SK-N-SH treated with all-trans-retinoic acid at 6 μM for 48 hours (cell line): ENCODE measurements at regions not wholly inside any gene's neighbourhood (a gene's known extent, or its start where the extent isn't known, plus 50 kb on each side); places are given as distances from the start of the nearest gene placed in this dataset.

ENCODE experiments used
- ARNTL ChIP-seq: fragments of 450-650 bp; formaldehyde crosslinking; IDR thresholded peaks from 2 replicates; pipeline ENCODE4 v1.5.0; 2020; ENCODE audit warnings: low read depth, mild to moderate bottlenecking, moderate library complexity, borderline replicate concordance
- ESRRG ChIP-seq: fragments of 250-450 bp; sonication (Bioruptor Pico); IDR thresholded peaks from 2 replicates; pipeline ENCODE4 v1.6.1; 2021; ENCODE audit warnings: mild to moderate bottlenecking
- ISL1 ChIP-seq: fragments of 250-450 bp; sonication (Bioruptor Pico); IDR thresholded peaks from 2 replicates; pipeline ENCODE4 v2.1.2; 2022; ENCODE audit warnings: mild to moderate bottlenecking, moderate library complexity
- RARB ChIP-seq: fragments of 250-450 bp; sonication (Bioruptor Pico); IDR thresholded peaks from 2 replicates; pipeline ENCODE4 v1.8.0; 2021; ENCODE audit warnings: mild to moderate bottlenecking, moderate library complexity
- TCF4 ChIP-seq: fragments of 250-450 bp; sonication (Bioruptor Pico); IDR thresholded peaks from 2 replicates; pipeline ENCODE4 v1.8.0; 2021; ENCODE audit warnings: mild to moderate bottlenecking, moderate library complexity, borderline replicate concordance
- ZFP3 ChIP-seq: fragments of 250-450 bp; sonication (Bioruptor Pico); IDR thresholded peaks from 2 replicates; pipeline ENCODE4 v1.5.0; 2020; ENCODE audit warnings: mild to moderate bottlenecking, moderate library complexity
- ZFP30 ChIP-seq: fragments of 450-650 bp; formaldehyde crosslinking; IDR thresholded peaks from 2 replicates; pipeline ENCODE4 v1.5.0; 2022; ENCODE audit warnings: mild to moderate bottlenecking, moderate library complexity
- ZNF70 ChIP-seq: fragments of 450-650 bp; formaldehyde crosslinking; IDR thresholded peaks from 2 replicates; pipeline ENCODE4 v1.5.0; 2020; ENCODE audit warnings: mild to moderate bottlenecking, moderate library complexity
- TF ChIP-seq, protein P1 (sequence below): fragments of 250-450 bp; sonication (Bioruptor Pico); IDR thresholded peaks from 2 replicates; pipeline ENCODE4 v1.8.0; 2020; ENCODE audit warnings: mild to moderate bottlenecking, moderate library complexity, borderline replicate concordance
- TF ChIP-seq, protein P2 (sequence below): fragments of 250-450 bp; sonication (Bioruptor Pico); IDR thresholded peaks from 2 replicates; pipeline ENCODE4 v1.5.0; 2020; ENCODE audit warnings: mild to moderate bottlenecking, moderate library complexity

DNA sequence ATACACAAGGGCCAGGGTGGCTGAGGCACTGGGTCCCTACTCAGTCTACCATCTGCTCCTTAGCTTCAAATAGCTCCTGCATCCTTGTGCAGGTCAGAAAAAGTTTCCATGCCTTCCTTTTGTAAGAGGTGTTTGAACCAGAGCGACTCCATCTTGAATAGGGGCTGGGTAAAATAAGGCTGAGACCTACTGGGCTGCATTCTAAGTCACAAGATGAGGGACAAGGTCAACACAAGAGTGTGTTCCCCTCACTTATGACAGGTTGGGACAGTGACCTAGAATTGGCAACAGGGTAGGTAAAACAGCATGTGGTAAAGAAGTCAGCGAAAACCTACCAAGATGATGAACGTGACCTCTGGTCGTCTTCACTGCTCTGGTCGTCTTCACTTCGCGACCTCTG, 120.5 kb downstream of the KCNK1 start:
- TF ChIP-seq ARNTL (CRISPR knock-in tag) (no peak), ZNF70 (CRISPR knock-in tag) (no peak), TCF4 (CRISPR knock-in tag) (no peak), ZFP3 (CRISPR knock-in tag) (no peak), RARB (CRISPR knock-in tag) (no peak), ZFP30 (no peak), ESRRG (no peak), ISL1 (no peak)
- TF ChIP-seq, protein P1, sequence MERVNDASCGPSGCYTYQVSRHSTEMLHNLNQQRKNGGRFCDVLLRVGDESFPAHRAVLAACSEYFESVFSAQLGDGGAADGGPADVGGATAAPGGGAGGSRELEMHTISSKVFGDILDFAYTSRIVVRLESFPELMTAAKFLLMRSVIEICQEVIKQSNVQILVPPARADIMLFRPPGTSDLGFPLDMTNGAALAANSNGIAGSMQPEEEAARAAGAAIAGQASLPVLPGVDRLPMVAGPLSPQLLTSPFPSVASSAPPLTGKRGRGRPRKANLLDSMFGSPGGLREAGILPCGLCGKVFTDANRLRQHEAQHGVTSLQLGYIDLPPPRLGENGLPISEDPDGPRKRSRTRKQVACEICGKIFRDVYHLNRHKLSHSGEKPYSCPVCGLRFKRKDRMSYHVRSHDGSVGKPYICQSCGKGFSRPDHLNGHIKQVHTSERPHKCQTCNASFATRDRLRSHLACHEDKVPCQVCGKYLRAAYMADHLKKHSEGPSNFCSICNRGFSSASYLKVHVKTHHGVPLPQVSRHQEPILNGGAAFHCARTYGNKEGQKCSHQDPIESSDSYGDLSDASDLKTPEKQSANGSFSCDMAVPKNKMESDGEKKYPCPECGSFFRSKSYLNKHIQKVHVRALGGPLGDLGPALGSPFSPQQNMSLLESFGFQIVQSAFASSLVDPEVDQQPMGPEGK: no peak
- TF ChIP-seq, protein P2, sequence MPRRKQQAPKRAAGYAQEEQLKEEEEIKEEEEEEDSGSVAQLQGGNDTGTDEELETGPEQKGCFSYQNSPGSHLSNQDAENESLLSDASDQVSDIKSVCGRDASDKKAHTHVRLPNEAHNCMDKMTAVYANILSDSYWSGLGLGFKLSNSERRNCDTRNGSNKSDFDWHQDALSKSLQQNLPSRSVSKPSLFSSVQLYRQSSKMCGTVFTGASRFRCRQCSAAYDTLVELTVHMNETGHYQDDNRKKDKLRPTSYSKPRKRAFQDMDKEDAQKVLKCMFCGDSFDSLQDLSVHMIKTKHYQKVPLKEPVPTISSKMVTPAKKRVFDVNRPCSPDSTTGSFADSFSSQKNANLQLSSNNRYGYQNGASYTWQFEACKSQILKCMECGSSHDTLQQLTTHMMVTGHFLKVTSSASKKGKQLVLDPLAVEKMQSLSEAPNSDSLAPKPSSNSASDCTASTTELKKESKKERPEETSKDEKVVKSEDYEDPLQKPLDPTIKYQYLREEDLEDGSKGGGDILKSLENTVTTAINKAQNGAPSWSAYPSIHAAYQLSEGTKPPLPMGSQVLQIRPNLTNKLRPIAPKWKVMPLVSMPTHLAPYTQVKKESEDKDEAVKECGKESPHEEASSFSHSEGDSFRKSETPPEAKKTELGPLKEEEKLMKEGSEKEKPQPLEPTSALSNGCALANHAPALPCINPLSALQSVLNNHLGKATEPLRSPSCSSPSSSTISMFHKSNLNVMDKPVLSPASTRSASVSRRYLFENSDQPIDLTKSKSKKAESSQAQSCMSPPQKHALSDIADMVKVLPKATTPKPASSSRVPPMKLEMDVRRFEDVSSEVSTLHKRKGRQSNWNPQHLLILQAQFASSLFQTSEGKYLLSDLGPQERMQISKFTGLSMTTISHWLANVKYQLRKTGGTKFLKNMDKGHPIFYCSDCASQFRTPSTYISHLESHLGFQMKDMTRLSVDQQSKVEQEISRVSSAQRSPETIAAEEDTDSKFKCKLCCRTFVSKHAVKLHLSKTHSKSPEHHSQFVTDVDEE (CRISPR knock-in tag): no peak
